Stimulated activated CD8-positive, alpha-beta memory T cell treated with anti-CD3 and anti-CD28 coated beads, Interleukin-7, amount 100 ng/mL, for 24 hours (primary cell): ENCODE measurements at regions not wholly inside any gene's neighbourhood (a gene's known extent, or its start where the extent isn't known, plus 50 kb on each side); places are given as distances from the start of the nearest gene placed in this dataset.

Experiments
- DNase-seq: peaks from one replicate; pipeline ENCODE4 v3.0.0-alpha.2; 2020; ENCODE audit warnings: low read depth

DNA sequence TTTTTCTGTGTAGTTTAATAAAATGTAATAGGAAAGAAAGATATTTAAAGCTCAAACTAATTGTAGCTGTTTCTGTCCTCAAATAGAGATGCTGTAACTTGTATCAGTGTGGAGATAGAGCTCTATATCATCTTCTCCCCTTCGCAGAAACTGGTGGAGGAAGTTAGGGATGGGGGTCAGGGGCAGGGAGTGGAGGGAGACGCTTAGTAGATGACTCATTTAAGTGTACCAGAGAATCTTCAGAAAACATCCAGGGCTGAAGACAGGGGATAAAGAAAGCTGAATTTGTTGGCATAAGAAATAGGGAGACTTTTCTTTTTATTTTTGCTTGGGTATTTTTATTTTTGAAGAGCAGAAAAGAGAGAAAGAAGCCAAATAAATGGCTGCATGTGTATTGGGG lies 282.6 kb upstream of the DPYD start:
- no peak for DNase-seq

DNA sequence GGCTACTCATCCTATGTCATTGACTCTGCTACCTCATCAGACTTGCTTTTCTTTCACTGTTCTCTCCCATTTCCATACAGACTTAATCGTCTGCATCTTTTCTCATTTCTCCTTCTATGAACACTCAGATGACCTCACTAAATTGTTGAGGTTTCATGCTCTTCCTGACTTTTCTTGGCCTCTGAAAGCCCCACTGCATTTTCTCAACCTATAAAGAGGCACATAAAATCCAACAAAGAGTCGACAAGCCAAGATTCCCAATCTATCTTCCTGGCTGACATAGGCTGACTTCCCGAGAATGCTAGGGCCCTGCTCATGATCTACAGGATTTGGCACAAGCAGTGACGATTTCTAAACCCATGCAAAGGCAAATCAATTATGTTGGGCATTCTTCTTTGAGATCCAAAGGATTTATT lies 280.8 kb upstream of the DPYD start:
- no peak for DNase-seq

GRCh38 chr1:98197356-98197755 lies 276.5 kb upstream of the DPYD start:
- DNase-seq = no peak

DNA sequence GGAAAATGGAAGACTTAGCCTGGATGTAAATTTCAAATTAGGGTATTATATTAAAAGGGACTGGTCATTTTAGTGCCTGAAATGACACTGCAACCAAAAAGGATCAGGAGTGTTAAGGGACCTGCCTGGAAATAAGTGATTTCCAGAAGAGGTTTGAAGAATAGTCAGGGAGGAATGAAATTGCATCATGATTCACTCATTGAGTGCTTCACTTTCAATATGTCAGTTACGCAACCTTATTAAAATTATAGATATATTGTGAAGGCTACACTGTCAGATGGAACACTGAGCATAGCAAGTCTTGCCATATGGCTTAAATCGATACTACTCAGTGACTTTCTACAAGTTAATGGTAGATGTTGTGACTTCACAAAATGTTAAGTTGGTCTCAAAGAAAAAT lies 275.2 kb upstream of the DPYD start:
- DNase-seq = no peak

GRCh38 chr1:98188774-98189173 lies 267.9 kb upstream of the DPYD start:
- no peak for DNase-seq

GRCh38 chr1:98184856-98185255 lies 264.0 kb upstream of the DPYD start:
- no peak for DNase-seq

- DNase-seq = no peak
Observed at GRCh38 chr1:98181036-98181764, 260.4 kb upstream of the DPYD start.

DNA sequence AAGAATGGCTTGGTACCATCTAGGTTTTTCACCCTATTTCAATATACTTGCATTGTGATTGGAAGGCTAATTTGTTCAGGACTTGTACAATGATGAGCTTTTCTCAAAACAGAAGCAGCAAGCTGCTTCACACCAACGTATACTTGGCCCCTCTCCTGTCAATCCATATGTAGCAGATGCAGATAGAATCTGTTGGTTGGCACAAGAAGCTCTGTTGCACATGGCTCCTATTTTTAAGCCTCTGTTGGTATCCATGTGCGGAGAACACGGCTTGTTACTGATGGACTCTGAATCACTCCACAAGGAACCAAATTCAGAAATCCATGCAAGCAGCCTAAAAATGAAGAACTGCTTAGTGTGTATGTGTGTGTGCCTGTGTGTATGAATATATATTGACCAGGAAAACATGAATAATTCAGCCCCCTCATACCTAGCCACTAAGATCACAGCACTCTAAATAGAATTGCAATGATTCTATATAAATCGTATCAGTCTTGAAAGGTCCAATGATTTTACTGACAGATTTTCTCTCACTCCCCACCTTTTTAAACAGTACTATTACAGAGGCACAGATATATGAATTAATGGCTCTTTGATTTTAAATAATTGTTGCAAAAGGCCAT lies 258.4 kb upstream of the DPYD start:
- DNase-seq = no peak

DNA sequence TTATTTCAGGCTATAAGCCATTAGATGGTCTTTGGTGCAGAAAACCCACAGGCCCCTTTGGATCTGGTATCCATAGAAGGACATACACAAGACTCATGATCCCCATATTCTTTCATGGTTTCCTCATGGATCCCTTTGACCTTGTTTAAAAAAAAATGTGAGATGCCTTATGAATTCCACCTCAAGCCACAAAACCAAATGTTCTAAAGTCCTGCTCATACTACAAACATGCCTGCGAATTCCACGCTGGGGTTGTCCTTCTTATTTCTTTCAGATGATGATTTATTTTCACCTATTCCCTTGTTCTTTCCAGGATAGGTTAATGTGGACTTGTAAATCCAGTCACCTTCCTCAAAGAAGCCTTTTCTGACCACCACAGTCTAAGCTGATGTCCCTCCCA lies 256.9 kb upstream of the DPYD start:
- DNase-seq = no peak

- DNase-seq = no peak
Observed at GRCh38 chr1:98176936-98177335, 256.1 kb upstream of the DPYD start.

GRCh38 chr1:98176414-98176813 lies 255.6 kb upstream of the DPYD start:
- DNase-seq = no peak

DNA sequence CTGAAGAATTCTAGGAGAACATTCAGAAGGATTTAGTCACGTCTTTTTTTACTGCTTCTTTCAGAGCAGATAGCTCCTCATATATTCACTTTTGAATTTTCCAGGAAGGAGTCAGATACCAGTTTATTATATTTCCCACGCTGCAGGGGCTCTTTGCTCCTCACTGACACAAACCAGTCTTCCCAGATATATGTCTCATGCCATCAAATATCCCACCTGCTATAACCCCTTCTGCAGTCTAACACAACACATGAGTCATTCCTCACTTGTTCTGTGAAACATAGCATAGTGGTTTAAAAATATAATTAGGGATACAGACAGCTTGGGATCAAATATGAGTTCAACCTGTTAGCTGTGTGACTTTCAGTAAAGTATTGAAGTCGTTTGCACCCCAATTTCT lies 251.7 kb upstream of the DPYD start:
- DNase-seq = no peak

GRCh38 chr1:98172022-98172421 lies 251.2 kb upstream of the DPYD start:
- DNase-seq = no peak

GRCh38 chr1:98164509-98164908 lies 243.7 kb upstream of the DPYD start:
- no peak for DNase-seq

DNA sequence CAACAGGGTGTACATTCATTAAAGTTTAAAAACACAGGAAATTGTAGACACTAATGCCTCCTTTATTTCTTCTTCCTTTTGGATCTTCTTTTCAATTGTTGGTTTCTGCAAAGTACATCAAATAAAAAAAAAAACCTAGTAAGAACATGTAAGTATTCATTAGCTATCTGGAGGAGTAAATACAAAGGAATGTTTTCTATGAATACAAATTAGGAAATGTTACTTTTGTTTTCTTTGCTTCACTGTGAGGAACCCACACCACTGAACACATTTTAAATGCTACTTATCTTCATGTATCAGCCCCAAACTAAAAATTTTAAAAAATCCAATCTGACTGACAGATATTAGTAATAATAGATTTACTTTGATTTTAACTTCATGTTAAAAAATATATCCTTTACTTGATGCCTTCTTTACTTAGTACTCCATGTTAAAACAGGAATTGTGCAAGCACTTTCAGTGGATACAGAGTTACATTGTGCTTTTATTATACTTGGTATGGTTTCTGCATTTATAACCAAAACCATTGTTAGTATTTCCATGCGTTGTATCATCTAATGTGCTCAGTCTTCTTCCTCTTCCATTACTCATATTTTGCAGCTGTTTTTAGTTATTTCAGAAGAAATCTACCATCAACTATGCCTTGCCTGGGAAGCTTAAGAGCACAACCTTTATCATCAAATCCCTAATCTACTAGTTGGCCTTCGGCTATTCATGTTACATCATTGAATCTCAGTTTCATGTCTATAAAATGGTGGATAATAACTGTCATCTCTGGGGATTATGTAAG lies 236.9 kb upstream of the DPYD start:
- DNase-seq = no peak

DNA sequence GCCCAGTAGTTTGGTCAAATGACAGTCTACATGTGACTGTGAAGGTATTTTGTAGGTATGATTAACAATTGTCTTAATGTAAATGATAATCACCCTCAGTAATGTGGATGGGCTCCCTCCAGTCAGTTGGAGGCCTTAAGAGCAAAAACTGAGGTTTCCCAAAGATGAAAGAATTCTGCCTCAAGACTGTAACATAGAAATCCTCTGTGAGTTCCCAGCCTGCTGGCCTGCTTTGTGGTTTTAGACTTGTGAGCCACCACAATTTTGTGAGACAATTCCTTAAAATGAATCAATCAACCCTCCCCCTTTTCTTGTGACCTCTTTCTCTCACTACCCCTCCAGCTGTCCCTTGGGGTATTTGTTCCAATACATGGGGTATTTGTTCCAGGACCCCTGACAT lies 226.4 kb upstream of the DPYD start:
- DNase-seq = no peak

DNA sequence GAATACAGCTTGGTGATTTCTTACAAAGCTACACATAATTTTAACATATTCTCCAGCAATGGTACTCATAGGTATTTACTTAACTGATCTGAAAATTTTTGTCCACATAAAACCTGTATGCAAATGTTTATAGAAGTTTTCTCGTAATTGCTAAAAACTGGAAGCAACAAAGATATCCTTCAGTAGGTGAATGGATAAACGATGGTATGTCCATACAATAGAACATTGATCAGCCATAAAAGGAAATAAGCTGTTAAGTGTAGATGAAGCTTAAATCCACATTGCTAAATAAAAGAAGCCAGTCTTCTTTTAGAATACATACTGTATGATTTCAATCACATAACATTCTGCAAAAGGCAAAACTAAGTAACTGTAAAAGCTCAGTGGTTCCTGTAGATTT lies 224.8 kb upstream of the DPYD start:
- no peak for DNase-seq

GRCh38 chr1:98143403-98143802 lies 222.6 kb upstream of the DPYD start:
- no peak for DNase-seq

GRCh38 chr1:98133131-98133530 lies 212.3 kb upstream of the DPYD start:
- DNase-seq = no peak

GRCh38 chr1:98130408-98130807 lies 209.6 kb upstream of the DPYD start:
- no peak for DNase-seq

GRCh38 chr1:98129491-98129890 lies 208.7 kb upstream of the DPYD start:
- DNase-seq = no peak

DNA sequence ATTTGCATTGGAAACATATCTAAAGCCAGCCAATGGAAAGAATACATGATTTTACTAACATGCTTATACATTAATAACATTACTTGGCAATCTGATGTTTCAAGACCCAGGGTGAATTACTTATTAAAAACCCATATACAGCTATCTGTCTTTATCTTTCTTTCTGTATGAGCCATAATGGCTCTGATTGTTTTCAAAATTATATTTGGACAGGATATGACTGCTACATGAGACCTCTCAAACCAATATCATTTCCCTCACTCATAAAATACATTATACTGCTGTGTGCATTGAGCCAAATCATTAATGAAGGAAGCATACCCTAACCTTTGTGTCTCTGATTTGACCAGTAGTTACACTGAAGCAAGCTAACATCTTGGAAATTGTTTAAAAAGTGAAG lies 205.9 kb upstream of the DPYD start:
- no peak for DNase-seq

- no peak for DNase-seq
Observed at GRCh38 chr1:98121646-98122045, 200.8 kb upstream of the DPYD start.
